A673 (cell line): ENCODE measurements at regions not wholly inside any gene's neighbourhood (a gene's known extent, or its start where the extent isn't known, plus 50 kb on each side); places are given as distances from the start of the nearest gene placed in this dataset.

Experiments
- BruUV-seq: library from RNA; stranded (reverse); fragments of 400-500 nt; replicated peaks from 2 replicates; lab custom pipeline; 2021; lab: Mats Ljungman, UMichigan
- CTCF ChIA-PET: fragments of 300-600 bp; sonication (Branson Sonifier 250); formaldehyde crosslinking; loops from one replicate; lab custom pipeline; 2022; ENCODE audit warnings: antibody characterized with exemption; lab: Charles Lee
- POLR2A ChIA-PET: fragments of 300-600 bp; sonication (Branson Sonifier 250); formaldehyde crosslinking; loops from one replicate; lab custom pipeline; 2022; ENCODE audit warnings: antibody characterized with exemption; ENCODE audit not compliant: low non-redundant PET; lab: Charles Lee
- DNase-seq: peaks from one replicate; pipeline ENCODE4 v3.0.0-alpha.2; 2015; ENCODE audit warnings: low spot score
- H3K27ac ChIP-seq: fragments of 200-600 bp; sonication (generic); 2 replicates; pipeline ENCODE4 v1.5.1; 2016; ENCODE audit warnings: mixed run types, low read depth, mild to moderate bottlenecking, mixed read lengths, antibody characterized with exemption, low read length; ENCODE audit not compliant: poor library complexity, severe bottlenecking
- H3K27me3 ChIP-seq: fragments of 200-600 bp; sonication (generic); replicated peaks from 2 replicates; pipeline ENCODE4 v1.6.1; 2017; ENCODE audit warnings: mixed run types, low read depth, mild to moderate bottlenecking, mixed read lengths, antibody characterized with exemption, low read length; ENCODE audit not compliant: insufficient read depth, poor library complexity
- H3K36me3 ChIP-seq: fragments of 200-600 bp; sonication (generic); 2 replicates; pipeline ENCODE4 v1.6.1; 2016; ENCODE audit warnings: mixed run types, mild to moderate bottlenecking, mixed read lengths, antibody characterized with exemption, low read length; ENCODE audit not compliant: insufficient read depth, poor library complexity, severe bottlenecking
- H3K4me1 ChIP-seq: fragments of 200-600 bp; sonication (generic); 2 replicates; pipeline ENCODE4 v1.6.1; 2017; ENCODE audit warnings: mixed run types, mild to moderate bottlenecking, mixed read lengths, antibody characterized with exemption, low read length; ENCODE audit not compliant: insufficient read depth, poor library complexity, severe bottlenecking
- H3K4me3 ChIP-seq: fragments of 200-600 bp; sonication (generic); 2 replicates; pipeline ENCODE4 v1.5.1; 2016; ENCODE audit warnings: low read depth, mixed run types, mild to moderate bottlenecking, mixed read lengths, low read length; ENCODE audit not compliant: poor library complexity, severe bottlenecking
- H3K9me3 ChIP-seq: fragments of 200-600 bp; sonication (generic); 2 replicates; pipeline ENCODE4 v1.6.1; 2016; ENCODE audit warnings: mixed run types, low read depth, mild to moderate bottlenecking, mixed read lengths, antibody characterized with exemption, low read length; ENCODE audit not compliant: poor library complexity, severe bottlenecking
- CTCF ChIP-seq: fragments of 300-800, 200-600 bp; sonication (generic); conservative IDR thresholded peaks from 2 replicates; pipeline ENCODE4 v1.5.1; 2017; ENCODE audit warnings: low read depth, mild to moderate bottlenecking, antibody characterized with exemption, low read length, moderate library complexity, mixed read lengths
- EZH2 ChIP-seq: fragments of 200-600 bp; sonication (generic); IDR thresholded peaks from 2 replicates; pipeline ENCODE4 v1.6.1; 2017; ENCODE audit warnings: borderline replicate concordance, low read depth, mild to moderate bottlenecking, mixed read lengths, antibody characterized with exemption, low read length; ENCODE audit not compliant: poor library complexity, severe bottlenecking
- intact Hi-C: fragments of 100-400 bp; cut with micrococcal nuclease; formaldehyde crosslinking; loops from one replicate; pipeline ENCODE4 v1.10.0; 2022; ENCODE audit not compliant: unreplicated experiment

- BruUV-seq: no TSS peak
- intact Hi-C loops: no loop called here
- POLR2A ChIA-PET: no interaction called here
- Histone ChIP-seq H3K4me1 (no peaks in the 10 kb centered on the region), H3K27me3 (no peaks in the 10 kb centered on the region), H3K36me3 (no peaks in the 10 kb centered on the region), H3K4me3 (no peak overlapping the region), H3K9me3 (no peaks in the 10 kb centered on the region), H3K27ac (no peak overlapping the region)
- TF ChIP-seq EZH2 (no peak), CTCF (no peak)
- DNase-seq: no peak
- CTCF ChIA-PET: no interaction called here
Measured at GRCh38 chr3:30501526-30501925, 104.9 kb upstream of the TGFBR2 start.

- no peaks in the 10 kb centered on the region for H3K4me1 ChIP-seq
- H3K36me3 ChIP-seq: no peaks in the 10 kb centered on the region
- H3K27me3 ChIP-seq: no peaks in the 10 kb centered on the region
- H3K4me3 ChIP-seq: no peak overlapping the region
- CTCF ChIA-PET: no interaction called here
- no TSS peak for BruUV-seq
- no peak overlapping the region for H3K27ac ChIP-seq
- POLR2A ChIA-PET: no interaction called here
- no peaks in the 10 kb centered on the region for H3K9me3 ChIP-seq
- intact Hi-C loops: no loop called here
- no peak for TF ChIP-seq EZH2
- TF ChIP-seq CTCF: no peak
- DNase-seq: no peak
Measured at GRCh38 chr3:30502051-30502741, 104.2 kb upstream of the TGFBR2 start.

- Histone ChIP-seq H3K36me3 (no peaks in the 10 kb centered on the region), H3K27me3 (no peaks in the 10 kb centered on the region), H3K27ac (no peak overlapping the region), H3K4me1 (no peaks in the 10 kb centered on the region), H3K9me3 (no peaks in the 10 kb centered on the region), H3K4me3 (no peak overlapping the region)
- TF ChIP-seq EZH2: no peak
- no TSS peak for BruUV-seq
- DNase-seq: no peak
- intact Hi-C loops: no loop called here
- CTCF ChIA-PET: no interaction called here
- POLR2A ChIA-PET: no interaction called here
Measured at GRCh38 chr3:30502742-30503073, 103.7 kb upstream of the TGFBR2 start.

GRCh38 chr3:30503446-30503845 is 103.0 kb upstream of the TGFBR2 start:
- no peak overlapping the region for H3K27ac ChIP-seq
- H3K36me3 ChIP-seq: no peaks in the 10 kb centered on the region
- H3K27me3 ChIP-seq: no peaks in the 10 kb centered on the region
- CTCF ChIA-PET: no interaction called here
- no TSS peak for BruUV-seq
- H3K4me1 ChIP-seq: no peaks in the 10 kb centered on the region
- H3K4me3 ChIP-seq: no peak overlapping the region
- TF ChIP-seq EZH2: no peak
- POLR2A ChIA-PET: no interaction called here
- intact Hi-C loops: no loop called here
- no peak for DNase-seq
- no peaks in the 10 kb centered on the region for H3K9me3 ChIP-seq
